Ectodermal cell (in vitro differentiated cells): ENCODE measurements at regions not wholly inside any gene's neighbourhood (a gene's known extent, or its start where the extent isn't known, plus 50 kb on each side); places are given as distances from the start of the nearest gene placed in this dataset.
"Not testable (repeated sequence)": the region's sequence is repeated elsewhere in the genome, so short reads cannot be mapped to it uniquely, and the experiment has no call there.

Experiments
- H3K27ac ChIP-seq: 2 replicates; pipeline ENCODE4 v1.7.0; 2013; ENCODE audit warnings: mild to moderate bottlenecking, low read depth, low read length; ENCODE audit not compliant: insufficient read depth, poor library complexity, severe bottlenecking
- H3K27me3 ChIP-seq: 2 replicates; pipeline ENCODE4 v1.7.0; 2013; ENCODE audit warnings: mild to moderate bottlenecking, low read length; ENCODE audit not compliant: insufficient read depth, control insufficient read depth, poor library complexity, severe bottlenecking
- H3K36me3 ChIP-seq: one replicate; pipeline ENCODE4 v1.7.0; 2013; ENCODE audit warnings: low read length; ENCODE audit not compliant: control insufficient read depth, insufficient read depth
- H3K4me1 ChIP-seq: one replicate; pipeline ENCODE4 v1.7.0; 2013; ENCODE audit warnings: low read length; ENCODE audit not compliant: control insufficient read depth, insufficient read depth
- H3K4me3 ChIP-seq: 2 replicates; pipeline ENCODE4 v1.7.0; 2013; ENCODE audit warnings: low read depth, low read length, control low read depth; ENCODE audit not compliant: insufficient read depth
- H3K9me3 ChIP-seq: 2 replicates; pipeline ENCODE4 v1.7.0; 2013; ENCODE audit warnings: mild to moderate bottlenecking, low read length, moderate library complexity; ENCODE audit not compliant: control insufficient read depth
- WGBS, 2 experiments: methylation state at CpG; one replicate each; pipeline ENCODE4 v1.1.7; 2013; ENCODE audit warnings: missing lambda C conversion rate in 2 of 2; 5-methylcytosine and 5-hydroxymethylcytosine counted together

DNA sequence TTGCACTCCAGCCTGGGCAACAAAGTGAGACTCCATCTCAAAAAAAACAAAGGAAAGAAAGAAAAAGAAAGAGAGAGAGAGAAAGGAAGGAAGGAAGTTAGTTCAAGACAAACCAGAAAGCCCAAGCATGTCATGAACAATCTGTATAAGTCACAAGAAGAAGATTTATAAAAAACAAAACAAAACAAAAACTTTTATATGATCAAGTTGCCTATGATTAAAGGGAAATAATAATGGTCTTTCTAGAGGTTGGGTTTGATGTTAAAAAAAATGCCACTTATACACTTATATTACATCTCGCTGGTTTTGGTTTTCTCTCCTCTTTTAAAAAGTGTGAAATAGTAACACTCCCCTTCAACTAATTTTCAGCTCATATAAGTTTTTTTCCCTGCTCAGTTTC, 146.2 kb upstream of the CARMIL1 start:
- Histone ChIP-seq H3K4me3 (no peak overlapping the region), H3K27ac (no peak overlapping the region)
- 89 to 100% methylated on average over 1 of the region's 1 CpG for WGBS, 2 experiments

DNA sequence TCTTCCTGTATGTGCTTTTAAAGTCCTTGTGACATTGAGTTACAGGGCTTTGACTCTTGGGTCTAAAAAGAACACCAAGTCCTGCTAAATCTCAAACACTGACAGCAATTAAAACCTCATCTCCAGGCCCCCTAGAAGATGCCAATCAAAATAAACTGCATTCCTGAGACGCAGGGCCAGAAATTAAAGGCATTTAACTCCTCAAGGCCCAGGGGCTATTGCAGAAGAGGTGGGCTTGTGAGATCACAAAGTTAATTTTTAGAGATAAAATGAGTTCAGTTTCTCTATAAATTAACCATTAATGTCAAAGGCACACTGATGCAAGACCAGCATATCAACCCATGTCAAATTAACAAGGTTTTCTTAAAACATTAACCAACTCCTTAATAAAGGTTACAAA, 145.6 kb upstream of the CARMIL1 start:
- H3K27me3 ChIP-seq = no peaks in the 10 kb centered on the region
- H3K27ac ChIP-seq = no peak overlapping the region
- peaks cover 2% of the 10 kb centered on the region for H3K9me3 ChIP-seq
- no peaks in the 10 kb centered on the region for H3K36me3 ChIP-seq
- WGBS, 2 experiments = 95% methylated on average over 1 of the region's 1 CpG; no CpG with 5 or more reads in 1 of the 2 experiments
- H3K4me1 ChIP-seq = no peaks in the 10 kb centered on the region
- no peak overlapping the region for H3K4me3 ChIP-seq

More for the DNA sequence above, 146.2 kb upstream of the CARMIL1 start:
- H3K4me1 ChIP-seq = no peaks in the 10 kb centered on the region
- peaks cover 2% of the 10 kb centered on the region for H3K9me3 ChIP-seq
- no peaks in the 10 kb centered on the region for H3K27me3 ChIP-seq
- H3K36me3 ChIP-seq = no peaks in the 10 kb centered on the region

DNA sequence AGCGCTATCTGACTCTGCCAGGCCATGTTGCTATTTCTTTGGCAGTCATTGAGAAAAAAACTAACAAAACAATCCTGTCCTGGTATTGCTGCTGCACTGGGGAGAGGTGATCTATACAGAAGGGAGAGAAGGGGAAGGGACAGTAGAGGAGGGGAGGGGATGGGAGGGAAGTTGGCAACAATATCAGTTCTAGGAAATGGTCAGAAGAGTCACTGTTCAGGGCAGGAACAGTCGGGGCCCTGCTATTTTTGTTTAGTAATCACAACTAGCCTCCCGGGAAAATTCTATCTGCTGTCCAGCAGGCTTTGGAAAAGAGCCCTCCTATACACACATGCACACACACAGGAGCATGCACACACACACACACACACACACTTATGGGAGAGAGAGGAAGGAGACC, 142.3 kb upstream of the CARMIL1 start:
- no peak overlapping the region for H3K27ac ChIP-seq
- no peak overlapping the region for H3K4me3 ChIP-seq
- H3K36me3 ChIP-seq = no peaks in the 10 kb centered on the region
- WGBS, 2 experiments = 88 to 93% methylated on average over 3 of the region's 3 CpGs
- H3K4me1 ChIP-seq = no peaks in the 10 kb centered on the region
- no peaks in the 10 kb centered on the region for H3K27me3 ChIP-seq
- H3K9me3 ChIP-seq = peaks cover 2% of the 10 kb centered on the region

DNA sequence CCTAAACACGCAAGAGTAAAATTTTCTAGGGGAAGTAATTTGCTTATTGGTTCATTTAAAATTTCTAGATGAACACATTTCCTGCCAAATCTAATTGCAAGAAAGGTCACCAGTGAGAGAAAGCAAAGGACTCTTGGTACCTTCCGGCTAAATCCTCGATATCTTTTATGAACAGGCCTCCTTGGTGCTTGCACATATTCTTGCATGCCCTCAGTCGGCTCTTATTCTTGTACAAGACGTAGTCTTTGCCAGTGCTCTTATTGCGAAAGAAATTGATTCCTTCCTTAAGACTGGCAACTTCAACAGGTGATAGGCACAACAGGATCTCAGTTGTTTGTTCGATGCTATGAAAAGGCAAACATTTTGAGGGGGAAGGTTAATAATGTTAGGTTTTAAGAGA, 141.7 kb upstream of the CARMIL1 start:
- no peaks in the 10 kb centered on the region for H3K36me3 ChIP-seq
- H3K4me3 ChIP-seq = no peak overlapping the region
- no peaks in the 10 kb centered on the region for H3K27me3 ChIP-seq
- no peaks in the 10 kb centered on the region for H3K4me1 ChIP-seq
- peaks cover 2% of the 10 kb centered on the region for H3K9me3 ChIP-seq
- WGBS, 2 experiments = 95 to 99% methylated on average over 6 of the region's 7 CpGs
- H3K27ac ChIP-seq = no peak overlapping the region

DNA sequence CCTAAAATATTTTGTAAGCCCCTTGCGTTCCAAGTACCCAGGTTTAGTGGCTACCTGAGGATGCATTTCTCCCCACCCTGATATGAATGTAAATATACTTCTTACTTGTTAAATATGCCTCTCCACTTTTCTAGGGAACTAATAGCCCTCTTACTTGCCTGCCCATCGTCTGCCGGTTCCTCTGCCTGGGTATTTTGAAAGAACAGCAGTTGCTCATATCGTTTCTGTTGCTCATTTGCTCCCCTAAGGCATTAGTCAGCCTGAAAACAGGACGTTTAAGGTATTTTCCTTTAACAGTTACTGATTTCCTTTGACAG, 141.3 kb upstream of the CARMIL1 start:
- no peak overlapping the region for H3K27ac ChIP-seq
- H3K4me3 ChIP-seq = no peak overlapping the region
- H3K36me3 ChIP-seq = no peaks in the 10 kb centered on the region
- 88 to 92% methylated on average over 4 to 5 of the region's 5 CpGs for WGBS, 2 experiments
- H3K4me1 ChIP-seq = no peaks in the 10 kb centered on the region
- no peaks in the 10 kb centered on the region for H3K27me3 ChIP-seq
- H3K9me3 ChIP-seq = peaks cover 2% of the 10 kb centered on the region

DNA sequence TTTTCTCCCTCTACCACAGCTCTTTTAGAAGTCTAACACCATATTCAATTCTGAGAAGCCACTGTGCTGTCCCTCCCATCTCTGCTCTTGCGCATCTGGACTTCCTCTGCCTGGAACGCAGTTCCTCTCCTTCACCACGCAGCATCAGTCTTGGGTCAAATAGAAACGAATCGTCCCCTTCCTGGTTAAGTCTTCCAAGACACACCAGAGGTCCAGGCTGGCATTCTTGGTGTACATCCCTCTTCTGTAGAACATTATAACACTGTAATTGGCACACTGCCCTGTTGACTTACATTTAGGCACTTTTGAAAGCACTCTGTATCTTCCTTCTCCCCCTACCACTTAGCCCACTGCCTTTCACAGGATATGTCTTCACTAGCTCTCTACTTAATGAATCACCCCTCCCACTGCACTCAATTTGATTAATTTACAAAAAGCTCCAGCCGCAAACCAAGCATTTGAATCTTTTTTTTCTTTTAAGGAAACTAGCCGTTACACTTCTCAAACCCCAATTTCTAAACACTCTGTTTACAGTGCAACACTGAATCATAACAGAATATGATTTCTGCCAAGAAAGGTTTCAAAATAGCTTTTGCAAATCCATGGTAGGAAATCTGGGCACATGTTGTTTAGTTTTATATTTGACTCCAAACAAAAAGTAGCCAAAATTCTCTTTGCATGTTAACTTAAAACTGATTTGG, 140.8 kb upstream of the CARMIL1 start:
- WGBS, 2 experiments = 85 to 90% methylated on average over 7 of the region's 7 CpGs
- no peak overlapping the region for H3K27ac ChIP-seq
- H3K36me3 ChIP-seq = no peaks in the 10 kb centered on the region
- H3K4me3 ChIP-seq = no peak overlapping the region
- H3K9me3 ChIP-seq = peaks cover 2% of the 10 kb centered on the region
- H3K27me3 ChIP-seq = no peaks in the 10 kb centered on the region
- no peaks in the 10 kb centered on the region for H3K4me1 ChIP-seq

DNA sequence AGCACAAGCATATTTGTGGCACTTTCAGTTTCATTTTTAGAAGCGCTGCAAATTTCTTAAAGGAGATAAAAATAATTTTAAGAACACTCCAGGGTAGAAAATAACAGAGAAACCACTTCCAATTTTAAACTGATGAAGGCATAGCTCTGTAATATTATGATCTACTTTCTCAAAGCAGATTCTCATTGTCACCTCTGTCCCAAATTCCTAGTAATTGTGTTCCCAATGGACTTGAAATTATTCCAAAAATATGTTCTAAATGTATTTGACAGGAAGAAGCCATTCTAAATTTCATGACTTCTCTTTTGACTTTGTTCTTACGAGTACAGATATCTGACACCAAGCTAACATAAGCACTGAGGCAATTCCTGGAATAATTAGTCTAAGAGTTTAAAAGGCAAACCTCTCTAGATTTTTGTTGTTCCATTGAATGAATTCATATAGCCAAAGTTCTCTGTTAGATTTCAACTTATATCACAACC, 140.2 kb upstream of the CARMIL1 start:
- Histone ChIP-seq H3K4me3 (no peak overlapping the region), H3K27ac (no peak overlapping the region)

DNA sequence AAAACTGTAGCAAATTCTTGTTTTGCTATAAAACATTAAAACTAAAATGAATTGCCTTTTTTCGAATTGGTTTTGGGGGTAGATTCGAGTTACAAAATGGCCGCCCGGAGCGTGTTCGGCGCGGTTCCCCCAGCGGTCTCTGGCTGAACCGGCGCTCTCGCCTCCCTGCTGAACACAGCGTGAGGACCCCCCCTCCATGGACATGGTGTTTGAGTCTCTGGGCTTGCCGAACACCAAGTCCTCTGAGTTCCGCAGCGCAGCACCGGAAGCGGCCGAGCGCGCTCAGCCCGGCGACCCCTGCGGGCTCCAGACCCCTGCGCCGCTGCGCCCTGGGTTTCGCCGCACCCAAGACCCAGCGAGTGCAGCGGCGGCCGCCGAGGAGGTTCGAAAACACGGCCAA, 139.6 kb upstream of the CARMIL1 start:
- H3K4me1 ChIP-seq, H3K9me3 ChIP-seq, H3K27ac ChIP-seq, H3K4me3 ChIP-seq, H3K27me3 ChIP-seq, H3K36me3 ChIP-seq: not testable (repeated sequence)
- 96 to 97% methylated on average over 36 of the region's 36 CpGs for WGBS, 2 experiments

More for the DNA sequence above, 140.2 kb upstream of the CARMIL1 start:
- no peaks in the 10 kb centered on the region for H3K4me1 ChIP-seq
- no peaks in the 10 kb centered on the region for H3K36me3 ChIP-seq
- 71 to 97% methylated on average over 1 to 2 of the region's 2 CpGs for WGBS, 2 experiments
- no peaks in the 10 kb centered on the region for H3K27me3 ChIP-seq
- no peaks in the 10 kb centered on the region for H3K9me3 ChIP-seq

DNA sequence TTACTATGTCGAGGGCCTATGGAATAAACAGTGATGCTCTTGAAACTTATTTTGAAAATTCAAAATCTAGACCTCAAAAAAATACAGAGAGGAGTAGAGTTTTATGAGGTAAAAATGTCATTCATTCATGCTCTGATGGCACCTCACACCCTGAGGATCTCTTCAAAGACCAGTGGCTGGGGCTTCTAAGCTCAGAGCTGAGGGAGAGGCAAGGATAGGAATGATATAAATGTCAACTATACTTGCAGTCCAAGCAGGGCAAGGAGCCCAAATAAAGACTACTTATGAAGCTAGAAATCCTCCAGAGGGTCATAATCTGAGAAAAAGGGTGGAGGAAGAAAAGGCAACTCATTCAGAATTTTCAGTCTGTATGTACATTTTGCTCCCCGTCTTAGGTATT, 136.7 kb upstream of the CARMIL1 start:
- WGBS, 2 experiments = 99 to 100% methylated on average over 1 to 2 of the region's 2 CpGs
- Histone ChIP-seq H3K27me3 (no peaks in the 10 kb centered on the region), H3K4me1 (no peaks in the 10 kb centered on the region), H3K27ac (no peak overlapping the region), H3K4me3 (no peak overlapping the region), H3K9me3 (no peaks in the 10 kb centered on the region), H3K36me3 (no peaks in the 10 kb centered on the region)

DNA sequence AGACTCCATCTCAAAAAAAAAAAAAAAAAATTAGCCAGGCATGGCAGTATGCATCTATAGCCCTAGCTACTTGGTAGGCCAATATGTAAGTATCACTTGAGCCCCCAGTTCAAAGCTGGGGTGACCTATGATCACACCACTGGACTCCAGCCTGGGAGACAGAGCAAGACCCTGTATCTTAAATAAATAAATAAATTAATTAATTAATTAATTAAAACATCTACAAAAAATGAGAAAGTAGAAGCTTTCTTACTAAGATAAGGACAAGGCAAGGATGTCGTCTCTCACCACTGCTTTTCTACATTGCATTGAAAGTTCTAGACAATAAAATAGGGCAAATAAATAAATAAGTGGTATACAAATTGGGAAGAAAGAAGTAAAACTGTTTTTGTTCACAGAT, 134.3 kb upstream of the CARMIL1 start:
- Histone ChIP-seq H3K27ac (no peak overlapping the region), H3K9me3 (no peaks in the 10 kb centered on the region), H3K4me3 (no peak overlapping the region), H3K4me1 (no peaks in the 10 kb centered on the region), H3K36me3 (no peaks in the 10 kb centered on the region), H3K27me3 (no peaks in the 10 kb centered on the region)
- 85% methylated on average over 1 of the region's 1 CpG; no CpG with 5 or more reads in 1 of the 2 experiments for WGBS, 2 experiments

DNA sequence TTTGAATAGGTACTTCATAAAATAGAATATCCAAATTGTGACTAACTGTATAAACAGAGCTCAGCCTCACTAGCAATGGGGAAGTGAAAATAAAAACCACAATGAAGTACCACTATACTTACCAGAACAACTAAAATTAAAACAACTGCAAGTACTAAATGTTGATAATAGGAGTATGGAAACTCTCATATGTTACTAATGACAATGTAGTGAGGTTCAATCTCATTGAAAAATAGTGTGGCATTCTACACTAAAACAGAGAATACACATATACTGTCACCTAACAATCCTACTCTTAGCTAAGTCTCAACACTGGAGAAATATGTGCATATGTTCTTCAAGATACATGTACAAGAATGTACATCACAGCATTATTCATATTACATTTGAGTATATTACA, 132.0 kb upstream of the CARMIL1 start:
- H3K4me1 ChIP-seq = no peaks in the 10 kb centered on the region
- no peak overlapping the region for H3K4me3 ChIP-seq
- no peaks in the 10 kb centered on the region for H3K27me3 ChIP-seq
- H3K9me3 ChIP-seq = no peaks in the 10 kb centered on the region
- no peaks in the 10 kb centered on the region for H3K36me3 ChIP-seq
- no peak overlapping the region for H3K27ac ChIP-seq
